ENCODE measurements at regions not wholly inside any gene's neighbourhood (a gene's known extent, or its start where the extent isn't known, plus 50 kb on each side); places are given as distances from the start of the nearest gene placed in this dataset.
"Not testable (repeated sequence)": the region's sequence is repeated elsewhere in the genome, so short reads cannot be mapped to it uniquely, and the experiment has no call there.

DNA sequence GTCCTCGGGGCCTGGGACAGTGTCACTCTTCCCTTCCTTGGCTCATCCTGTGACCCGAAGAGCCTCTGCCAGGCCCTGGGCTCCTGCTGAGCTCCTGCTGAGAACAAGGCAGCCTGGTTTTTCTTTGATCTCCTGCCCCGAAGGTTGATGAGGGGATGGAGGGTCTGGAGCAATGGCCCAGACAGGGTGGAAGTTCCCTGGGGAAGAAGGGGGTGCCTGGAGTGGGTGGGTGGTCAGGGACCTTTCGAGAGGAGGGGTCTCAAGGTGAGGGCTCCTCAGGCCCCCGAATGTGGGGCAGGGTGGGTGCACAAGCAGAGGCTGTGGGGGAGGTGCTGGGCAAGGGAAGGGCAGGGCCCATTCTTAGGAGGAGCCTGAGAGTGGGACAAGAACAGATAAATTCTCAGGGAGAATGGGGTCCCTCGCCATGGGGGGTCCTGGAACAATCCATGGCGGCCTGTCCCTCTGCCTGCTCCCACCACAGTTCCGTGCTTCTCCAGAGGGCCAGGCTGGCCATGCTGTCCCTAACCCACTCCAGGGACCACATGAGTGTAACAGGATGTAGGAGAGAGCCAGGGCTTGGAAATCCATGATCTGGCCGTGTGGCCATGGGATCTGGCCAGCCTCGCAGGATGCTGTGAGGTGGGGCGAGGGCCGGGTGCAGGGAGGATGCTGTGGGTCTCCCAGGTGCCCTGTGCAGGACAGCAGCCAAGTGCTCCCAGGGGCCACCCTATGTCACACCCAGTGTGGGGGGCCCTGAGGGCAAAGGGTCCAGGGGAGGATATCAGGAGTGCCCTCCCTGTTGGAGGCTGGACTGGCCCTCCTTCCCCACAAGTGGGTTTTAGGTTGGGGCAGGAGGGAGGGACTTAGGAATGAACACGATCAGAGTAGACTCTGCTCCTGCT lies 128.5 kb upstream of the LPCAT1 start:
- DNase-seq, result no peak

DNA sequence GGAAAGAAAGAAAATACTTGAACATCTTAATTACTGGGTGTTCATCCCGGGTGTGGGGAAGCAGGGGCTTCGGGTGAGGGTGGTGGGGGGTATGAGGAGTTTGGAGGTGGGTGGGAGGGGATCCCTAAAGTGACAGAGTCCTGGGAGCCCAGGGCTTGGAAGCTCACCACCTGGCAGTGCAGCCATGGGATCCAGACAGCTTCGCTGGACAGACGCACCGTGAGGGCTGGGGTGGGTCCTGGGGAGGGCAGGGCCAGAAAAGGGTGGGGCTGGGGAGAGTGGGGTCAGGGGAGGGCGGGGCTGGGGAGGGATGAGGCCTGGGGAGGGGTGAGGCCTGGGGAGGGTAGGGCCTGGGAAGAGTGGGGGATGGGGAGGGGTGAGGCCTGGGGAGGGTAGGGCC lies 127.5 kb upstream of the LPCAT1 start:
- no peak for DNase-seq

DNA sequence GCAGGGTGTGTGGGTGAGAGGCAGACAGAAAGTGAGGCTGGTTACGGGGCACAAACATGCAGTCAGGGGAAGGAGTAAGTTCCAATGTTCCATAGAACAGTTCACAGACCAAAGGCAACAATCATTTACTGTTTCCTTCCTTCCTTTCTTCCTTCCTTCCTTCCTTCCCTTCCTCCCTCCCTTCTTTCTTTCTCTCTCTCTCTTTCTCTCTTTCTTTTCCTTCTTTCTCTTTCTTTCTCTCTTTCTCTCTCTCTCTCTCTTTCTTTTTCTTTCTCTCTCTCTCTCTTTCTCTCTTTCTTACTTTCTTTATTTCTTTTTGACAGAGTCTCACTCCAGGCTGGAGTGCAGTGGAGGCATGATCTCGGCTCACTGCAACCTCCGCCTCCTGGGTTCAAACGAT lies 125.8 kb upstream of the LPCAT1 start:
- no peak for DNase-seq

DNA sequence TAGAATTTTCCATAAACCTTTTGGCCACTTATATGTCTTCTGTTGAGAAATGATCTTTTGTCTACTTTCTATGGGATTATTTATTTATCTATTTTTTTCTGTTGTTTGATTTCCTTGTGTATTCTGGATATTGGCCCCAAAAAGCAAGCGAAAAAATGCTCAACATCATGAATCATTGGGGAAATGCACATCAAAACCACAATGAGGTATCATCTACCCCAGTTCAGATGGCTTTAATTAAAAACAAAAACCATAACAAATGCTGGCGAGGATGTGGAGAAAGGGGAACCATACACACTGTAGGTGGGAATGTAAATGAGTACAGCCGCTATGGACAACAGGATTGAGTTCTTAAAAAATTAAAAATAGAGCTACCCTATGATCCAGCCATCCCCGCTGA lies 125.0 kb upstream of the LPCAT1 start:
- DNase-seq, result no peak

DNA sequence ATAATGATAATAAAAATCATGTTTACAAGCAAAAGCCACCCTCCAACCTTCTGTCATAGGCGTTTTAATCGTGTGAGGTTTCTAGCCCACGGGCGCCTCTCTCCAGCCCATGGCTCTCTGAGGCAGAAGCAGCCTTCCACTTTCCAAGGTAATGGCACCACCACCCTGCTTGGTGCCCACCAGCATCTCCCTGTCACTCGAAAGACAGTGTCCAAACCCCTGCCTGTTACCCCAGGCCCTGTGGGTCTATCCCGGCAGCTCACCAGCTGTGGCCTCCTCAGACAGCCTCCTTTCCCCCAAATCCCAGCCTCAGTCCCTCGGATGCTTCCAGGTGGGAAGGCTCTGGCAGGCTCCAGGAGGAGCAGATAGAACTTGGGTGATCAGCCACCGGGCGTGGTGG lies 123.8 kb upstream of the LPCAT1 start:
- DNase-seq, result no peak

DNA sequence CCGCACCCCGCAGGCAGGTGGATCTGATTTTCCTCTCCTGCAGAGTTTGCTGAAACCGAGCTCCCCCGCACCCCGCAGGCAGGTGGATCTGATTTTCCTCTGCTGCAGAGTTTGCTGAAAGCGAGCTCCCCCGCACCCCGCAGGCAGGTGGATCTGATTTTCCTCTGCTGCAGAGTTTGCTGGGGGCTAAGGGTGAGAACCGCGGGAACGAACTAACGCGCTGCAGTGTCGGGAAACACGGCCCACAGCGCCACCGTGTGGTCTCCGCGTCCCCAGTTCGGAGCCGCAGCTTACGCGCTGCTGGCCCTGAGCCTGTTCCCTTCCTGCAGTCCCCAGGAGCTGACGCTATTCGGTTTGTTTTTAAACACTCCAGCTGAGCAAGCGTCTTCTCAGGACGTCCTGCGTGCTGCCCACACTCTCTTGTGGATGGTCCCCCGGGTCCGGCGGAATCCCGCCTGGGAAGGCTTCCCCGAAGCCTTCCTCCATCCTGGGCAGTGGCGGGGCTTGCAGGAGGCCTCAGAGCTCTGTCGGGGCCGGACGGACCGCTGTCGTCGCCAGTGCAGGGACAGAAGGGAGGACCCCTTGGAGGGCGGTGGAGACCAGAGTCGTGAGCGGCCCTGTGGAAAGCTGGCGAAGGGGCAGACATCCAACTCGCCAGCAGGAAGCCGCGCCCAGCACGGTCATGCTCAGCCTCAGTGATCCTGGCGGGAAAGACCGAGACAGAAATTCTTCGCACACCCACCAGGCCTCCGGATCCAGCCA lies 121.2 kb upstream of the LPCAT1 start:
- peak; percentile 41 to 71 (median 68) for DNase-seq

DNA sequence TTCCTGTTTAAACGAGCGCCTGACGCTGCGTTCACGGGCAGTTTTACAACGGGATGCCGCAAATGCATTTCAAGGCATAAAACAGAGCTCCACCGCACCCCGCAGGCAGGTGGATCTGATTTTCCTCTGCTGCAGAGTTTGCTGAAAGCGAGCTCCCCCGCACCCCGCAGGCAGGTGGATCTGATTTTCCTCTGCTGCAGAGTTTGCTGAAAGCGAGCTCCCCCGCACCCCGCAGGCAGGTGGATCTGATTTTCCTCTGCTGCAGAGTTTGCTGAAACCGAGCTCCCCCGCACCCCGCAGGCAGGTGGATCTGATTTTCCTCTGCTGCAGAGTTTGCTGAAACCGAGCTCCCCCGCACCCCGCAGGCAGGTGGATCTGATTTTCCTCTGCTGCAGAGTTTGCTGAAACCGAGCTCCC lies 120.6 kb upstream of the LPCAT1 start:
- not testable (repeated sequence) for DNase-seq

DNA sequence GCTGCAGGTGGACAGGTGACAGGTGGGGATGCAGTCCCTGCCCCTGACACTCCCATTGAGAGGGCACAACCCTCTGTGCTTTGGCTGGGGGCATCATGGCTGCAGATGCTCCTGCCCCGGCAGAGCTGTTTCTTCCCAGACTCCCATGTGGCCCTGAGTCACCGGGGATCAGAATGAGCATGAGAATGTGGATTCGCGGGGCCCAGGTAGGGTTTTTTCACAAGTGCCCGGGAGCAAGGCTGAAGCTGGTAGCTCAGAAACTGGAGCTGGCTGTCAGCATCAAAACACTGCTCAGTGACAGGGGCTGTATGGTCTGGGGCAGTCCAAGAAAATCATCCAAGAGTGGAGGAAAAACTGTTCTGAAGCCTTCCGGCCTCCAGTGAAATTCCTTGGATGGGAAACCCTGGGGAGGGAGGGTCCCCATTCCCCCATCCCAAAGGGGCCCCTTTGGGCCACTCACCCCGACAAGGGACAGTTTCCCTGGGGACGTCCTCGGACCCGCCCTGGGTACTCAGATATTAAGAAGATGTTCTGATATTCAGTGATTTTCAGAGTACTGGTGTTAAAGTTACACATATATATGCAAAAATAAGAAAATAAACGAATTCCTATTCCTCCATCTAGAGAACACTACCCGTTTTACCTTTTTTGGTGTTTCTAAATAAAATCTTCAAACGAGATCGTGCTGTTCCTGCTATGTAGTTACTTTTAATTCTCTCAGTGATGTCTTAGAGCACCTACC lies 120.1 kb upstream of the LPCAT1 start:
- peak in 1 of 5 donors; percentile 2 for DNase-seq

DNA sequence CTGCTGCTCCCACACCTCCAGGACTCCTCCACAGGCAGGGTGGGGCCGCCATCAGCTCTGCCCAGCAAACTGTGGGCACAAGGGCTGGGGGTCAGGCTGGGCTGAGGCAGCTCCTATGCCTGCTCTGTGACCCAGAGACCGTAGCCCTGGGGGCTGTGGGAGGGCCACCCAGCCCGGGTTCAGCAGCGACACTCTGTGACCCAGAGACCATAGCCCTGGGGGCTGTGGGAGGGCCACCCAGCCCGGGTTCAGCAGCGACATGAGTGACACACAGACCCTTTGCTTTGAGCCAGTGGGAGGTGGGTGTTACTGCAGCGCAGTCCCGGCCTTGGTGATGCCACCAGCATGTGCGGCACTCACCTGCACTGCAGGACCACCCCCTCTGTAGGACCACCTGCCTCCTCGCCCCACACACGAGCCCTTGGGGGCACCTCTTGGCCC lies 118.9 kb upstream of the LPCAT1 start:
- DNase-seq, result peak in 1 of 5 donors; percentile 9

DNA sequence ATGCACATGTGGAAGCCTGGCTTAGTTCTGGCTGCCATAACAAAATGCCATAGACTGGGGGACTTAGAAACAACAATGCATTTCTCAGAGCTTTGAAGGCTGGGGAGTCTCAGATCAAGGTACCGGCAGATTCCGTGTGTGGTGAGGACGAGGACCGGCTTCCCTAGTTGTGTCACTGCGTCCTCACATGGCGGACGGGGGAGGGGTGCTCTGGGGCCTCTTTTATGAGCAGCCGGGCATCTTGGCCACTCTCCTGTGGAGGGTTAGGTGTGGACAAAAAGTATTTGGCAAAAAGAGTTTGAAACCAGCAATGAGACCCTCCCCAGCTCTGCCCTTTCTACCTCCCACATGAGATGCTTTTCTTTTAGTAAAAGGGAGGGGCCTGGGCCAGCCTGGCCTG lies 118.5 kb upstream of the LPCAT1 start:
- peak in 1 of 5 donors; percentile 1 for DNase-seq

DNA sequence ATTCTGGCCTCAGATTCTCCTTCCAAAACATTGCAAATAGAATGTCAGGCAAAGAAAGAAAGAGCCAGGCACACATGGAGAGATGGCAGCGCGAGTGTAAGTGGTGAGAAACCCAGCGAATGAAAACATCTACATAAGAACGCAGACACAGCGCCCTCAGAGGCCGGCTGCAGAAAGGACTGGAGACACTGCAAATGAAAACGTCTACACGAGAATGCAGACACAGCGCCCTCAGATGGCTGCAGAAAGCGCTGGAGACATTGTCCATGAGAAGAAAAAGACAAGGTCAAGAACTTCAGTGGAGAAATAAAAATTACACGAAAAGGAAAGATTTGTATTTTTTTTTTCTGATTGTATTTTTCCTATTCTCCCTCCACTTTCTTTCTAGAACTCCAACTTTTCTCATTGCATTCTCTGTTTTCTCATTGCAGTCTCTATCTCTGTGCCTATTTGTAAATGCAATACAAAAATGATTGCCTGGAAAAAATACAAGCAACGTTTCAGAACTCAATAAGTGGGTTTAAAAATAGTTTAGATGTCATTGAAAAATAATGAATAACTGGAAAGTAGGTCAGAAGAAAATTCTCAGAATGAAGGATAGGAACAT lies 117.9 kb upstream of the LPCAT1 start:
- peak; percentile 41 to 83 (median 66) for DNase-seq

DNA sequence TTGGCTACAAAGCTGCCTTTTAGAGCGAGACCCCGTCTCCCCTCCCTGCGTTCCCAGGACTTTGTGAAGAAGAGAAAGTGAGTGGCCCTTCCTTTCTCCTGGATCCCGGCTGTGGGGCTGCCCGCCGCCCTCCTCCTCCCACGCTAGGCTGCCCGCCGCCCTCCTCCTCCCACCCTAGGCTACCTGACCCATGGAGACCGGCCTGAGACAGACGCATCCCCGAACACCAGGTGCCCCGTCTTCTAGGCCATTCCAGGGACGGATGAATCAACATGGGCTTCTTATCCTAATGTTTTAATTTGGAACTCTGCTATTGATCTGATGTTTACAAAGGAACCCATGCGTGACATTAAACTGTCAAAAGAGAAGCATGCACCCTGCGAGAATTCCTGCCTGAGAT lies 117.3 kb upstream of the LPCAT1 start:
- DNase-seq, result peak in 1 of 5 donors; percentile 4

DNA sequence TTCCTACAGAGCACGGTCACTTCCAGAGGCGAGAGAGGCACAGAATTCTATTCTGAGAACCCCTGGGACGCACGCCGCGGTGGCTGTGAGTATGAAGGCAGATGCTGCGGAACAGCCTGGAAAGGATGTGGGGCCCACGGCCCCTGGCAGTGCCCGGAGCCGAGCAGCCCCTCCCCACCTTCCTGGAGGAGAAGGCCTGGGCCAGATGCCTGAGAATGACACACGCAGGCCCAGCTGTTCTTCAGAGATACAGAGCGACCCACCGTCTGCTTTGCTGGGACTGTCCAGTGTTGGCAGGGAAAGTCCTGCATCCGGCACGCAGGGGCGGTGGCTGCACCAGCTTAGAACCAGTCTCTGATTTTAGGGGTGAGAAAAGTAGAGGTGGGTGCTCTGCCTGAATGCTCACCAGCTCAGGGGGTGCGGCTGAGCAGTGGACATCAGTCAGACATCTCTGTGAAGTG lies 116.7 kb upstream of the LPCAT1 start:
- DNase-seq, result peak in 1 of 5 donors; percentile 9

DNA sequence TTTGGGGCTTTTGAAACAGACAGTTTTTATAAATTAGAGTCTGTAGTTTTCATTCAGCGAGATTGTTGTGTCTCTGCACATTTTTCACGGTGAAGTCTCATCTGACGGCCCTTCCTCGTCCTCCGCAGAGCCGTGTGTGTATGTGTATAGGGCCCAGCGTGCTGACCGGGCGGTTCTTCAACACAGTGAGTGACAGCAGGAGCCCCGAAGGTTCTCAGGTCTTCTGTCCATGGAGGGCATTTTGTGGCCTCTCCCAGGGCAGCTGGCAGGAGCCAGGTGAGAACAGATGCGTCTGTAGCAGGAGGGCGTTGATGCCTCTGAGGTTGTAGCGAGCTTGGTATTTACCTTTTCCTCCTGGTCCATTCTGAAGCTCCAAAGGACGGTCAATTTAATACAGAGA lies 116.0 kb upstream of the LPCAT1 start:
- no peak for DNase-seq

DNA sequence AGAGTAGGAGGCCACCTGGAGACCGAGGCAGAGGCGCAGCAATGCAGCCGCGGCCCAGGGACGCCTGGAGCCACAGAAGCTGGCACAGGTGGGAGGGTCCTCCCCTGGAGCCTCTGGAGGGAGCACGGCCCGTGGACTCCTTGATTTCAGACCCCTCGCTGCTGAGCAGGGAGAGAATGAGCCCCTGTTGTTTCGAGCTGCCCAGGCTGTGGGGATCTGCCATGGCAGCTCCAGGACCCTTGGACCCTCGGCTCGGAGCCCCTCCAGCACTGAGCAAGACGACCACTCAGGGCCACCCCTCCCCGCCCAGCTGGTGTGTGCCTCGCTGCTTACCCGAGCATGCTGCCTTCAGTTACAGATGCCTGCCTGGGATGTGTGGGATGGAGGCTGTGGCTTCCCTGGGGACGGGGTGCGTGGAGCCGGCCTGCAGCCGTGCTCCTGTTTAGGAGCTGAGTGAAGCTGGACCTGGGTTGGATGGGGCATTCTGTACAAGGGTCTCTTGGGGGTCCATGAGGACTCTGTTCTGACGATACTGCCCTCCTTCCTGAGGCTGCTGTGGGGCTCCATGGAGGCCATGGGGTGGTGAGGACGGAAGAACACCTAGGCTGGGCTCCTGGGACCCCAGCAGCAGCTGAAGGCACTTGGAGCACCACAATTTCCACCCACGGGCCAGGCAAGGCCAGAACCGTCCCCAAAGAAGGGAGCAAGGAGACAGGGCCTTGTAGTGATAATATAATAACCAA lies 115.1 kb upstream of the LPCAT1 start:
- no peak for DNase-seq

DNA sequence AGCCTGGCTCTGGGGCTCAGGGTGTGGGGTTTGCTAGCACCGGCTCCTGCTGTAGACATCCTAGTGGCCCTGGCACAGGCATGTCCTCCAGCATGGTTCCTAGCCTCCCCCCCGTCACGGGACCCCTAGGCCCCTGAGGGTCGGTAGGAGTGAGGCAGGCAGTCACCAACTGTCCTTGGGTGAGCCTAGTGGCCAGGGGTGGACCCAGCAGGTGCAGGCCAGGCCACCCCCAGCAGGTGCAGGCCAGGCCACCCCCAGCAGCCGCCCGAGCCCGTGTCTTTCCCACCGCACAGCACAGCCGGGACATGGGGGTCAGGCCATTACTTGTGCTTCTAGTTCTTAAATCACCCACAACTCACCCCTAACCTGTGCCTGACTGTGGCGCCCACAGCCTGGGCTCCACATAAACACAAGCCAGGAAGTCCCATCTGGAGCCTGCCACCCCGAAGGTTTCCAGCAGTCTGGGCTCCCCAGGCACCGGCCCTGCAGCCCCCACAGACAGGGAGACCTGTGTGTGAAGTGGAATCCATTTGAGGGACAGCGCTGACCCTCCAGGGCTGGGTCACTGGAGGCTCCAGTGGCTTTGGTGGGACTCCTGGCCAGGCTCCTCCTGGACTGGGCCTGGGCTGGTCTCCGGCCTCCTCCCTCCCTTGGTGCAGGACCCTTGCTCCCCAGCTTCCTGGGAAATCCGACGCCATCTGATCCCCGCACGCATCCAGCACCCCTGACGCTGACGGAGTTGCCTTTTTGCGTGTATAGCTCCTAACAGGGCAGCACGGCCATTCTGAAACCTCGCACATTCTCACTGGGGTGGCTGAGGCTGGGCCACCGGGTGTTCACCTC lies 114.1 kb upstream of the LPCAT1 start:
- DNase-seq, result no peak

DNA sequence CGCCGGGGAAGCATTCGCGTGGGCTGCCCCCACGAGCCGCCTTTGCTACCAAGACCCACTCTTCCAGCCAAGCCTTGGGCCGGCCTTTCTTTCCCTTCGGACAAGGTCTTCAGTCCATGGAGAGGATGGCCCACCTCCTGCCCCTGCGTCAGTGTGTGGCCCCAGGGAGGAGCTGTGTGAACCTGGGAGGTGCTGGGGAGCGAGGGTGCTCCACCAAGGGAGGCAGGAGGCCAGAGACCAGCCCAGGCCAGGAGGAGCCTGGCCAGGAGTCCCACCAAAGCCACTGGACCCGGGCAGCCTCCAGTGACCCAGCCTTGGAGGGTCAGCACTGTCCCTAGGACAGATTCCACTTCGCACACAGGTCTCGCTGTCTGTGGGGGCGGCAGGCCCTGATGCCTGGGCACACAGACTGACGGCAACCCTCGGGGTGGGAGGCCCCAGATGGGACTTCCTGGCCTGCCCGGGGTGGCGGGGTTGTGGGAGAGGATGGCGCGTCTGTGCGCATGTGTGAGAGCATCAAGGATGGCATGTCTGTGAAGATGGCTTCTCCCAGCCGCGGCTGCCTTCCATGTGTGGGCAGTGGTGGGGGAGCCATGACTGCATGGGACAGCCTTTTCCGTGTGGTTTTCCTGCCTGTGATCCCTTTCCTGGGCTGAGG lies 113.3 kb upstream of the LPCAT1 start:
- DNase-seq, result no peak

DNA sequence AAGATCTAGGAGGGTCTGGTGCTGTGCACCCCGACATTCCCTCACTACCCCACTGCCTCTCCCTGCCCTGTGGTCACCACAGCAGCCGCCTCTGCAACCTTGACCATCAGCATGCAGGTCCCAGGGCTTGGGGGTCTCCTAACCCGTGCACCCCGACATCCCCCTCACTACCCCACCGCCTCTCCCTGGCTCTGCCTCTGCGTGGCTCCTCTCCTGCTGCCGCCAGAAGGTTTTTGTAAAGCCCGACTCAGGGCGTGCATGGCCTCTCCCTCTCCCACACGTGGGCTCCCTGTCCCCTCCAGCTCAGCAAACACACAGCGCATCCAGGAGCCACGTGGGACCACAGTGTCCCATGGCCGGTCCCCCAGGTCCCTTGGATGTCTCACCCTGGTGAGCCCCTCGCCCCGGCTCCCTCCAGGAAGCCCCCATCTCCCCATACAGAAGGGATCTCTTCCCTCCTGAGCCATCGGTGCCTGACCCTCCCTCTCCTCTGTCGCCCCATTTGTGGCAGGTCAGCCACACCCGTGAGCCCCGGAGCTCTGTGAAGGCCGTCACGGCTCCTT lies 112.5 kb upstream of the LPCAT1 start:
- not testable (repeated sequence) for DNase-seq

DNA sequence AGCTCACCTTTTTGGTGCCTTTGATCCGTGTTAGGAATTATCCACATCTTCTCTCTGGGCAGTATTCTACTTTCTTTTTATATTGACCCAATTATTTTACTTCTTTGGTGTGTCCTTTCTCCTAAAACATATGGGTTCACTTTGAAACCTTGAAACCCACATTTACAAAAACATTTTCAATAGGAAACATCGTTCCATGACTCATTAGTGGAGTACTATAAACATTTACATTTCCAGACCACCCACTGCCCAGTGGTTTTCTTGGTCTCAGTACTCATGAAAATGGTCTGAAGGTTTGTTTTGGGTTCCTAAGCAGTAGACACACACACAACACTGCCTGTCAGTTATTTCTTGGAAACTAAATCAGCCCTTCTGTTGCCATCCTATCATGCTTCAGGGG lies 111.7 kb upstream of the LPCAT1 start:
- DNase-seq, result not testable (repeated sequence)

DNA sequence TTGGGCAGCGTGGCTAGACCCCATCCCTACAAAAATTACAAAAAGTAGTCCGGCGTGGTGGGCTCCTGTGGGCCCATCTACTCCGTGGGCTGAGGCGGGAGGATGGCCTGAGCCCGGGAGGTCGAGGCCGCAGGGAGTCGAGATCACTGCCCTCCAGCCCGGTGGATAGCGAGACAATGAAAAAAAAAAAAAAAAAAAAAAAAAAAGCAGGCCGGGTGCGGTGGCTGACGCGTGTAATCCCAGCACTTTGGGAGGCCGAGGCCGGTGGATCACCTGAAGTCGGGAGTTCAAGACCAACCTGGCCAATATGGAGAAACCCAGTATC lies 110.5 kb upstream of the LPCAT1 start:
- no peak for DNase-seq
